ENCODE measurements at regions not wholly inside any gene's neighbourhood (a gene's known extent, or its start where the extent isn't known, plus 50 kb on each side); places are given as distances from the start of the nearest gene placed in this dataset.

- peak; percentile 6 for DNase-seq (ENCODE audit: low read depth)
These were observed 457.7 kb upstream of the SYT1 start for GRCh38 chr12:78406828-78407227.

- no peak for DNase-seq (ENCODE audit: low read depth)
These were observed 456.9 kb upstream of the SYT1 start for GRCh38 chr12:78407722-78408121.

- no peak for DNase-seq (ENCODE audit: low read depth)
These were observed 450.5 kb upstream of the SYT1 start for GRCh38 chr12:78414071-78414470.

DNA sequence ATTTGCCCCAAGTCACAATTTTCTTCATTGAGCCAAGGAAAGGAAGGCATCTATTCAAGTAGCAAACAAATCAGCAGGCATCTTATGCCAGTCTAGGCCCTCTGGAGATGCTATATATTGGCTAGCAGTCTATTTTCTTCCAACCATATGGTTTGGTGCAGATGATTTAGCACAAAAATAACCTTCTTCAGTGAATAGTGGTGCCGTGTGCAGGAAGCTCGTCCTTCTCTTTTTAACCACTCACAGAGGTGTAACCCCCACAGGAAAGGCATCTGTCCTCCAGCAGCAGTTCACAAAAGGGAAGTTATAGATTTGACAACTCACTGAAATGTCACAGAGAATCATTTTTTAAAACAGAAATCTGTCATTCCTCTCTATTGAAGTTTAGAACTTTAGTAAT, 445.7 kb upstream of the SYT1 start:
- no peak for DNase-seq (ENCODE audit: low read depth)

GRCh38 chr12:78419513-78419912, 445.1 kb upstream of the SYT1 start:
- DNase-seq (ENCODE audit: low read depth), result no peak

DNA sequence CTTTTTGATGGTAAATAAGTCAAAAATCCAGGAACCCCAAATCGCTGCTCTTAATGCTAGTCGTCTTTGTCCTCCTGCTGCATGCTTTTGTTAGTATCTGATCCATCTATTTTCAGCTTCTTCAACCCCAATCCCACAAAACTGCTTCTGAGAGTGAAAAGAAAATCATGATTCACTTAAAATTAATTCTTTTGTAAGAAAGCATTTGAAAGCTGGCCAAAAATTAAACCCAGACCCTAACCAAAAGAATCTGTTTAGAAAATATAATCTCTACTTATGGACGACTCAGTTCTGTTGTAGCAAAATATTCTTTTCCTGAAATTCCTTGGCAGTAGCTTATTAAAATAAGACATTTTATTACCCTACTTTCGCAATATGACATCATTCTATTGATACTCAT, 443.6 kb upstream of the SYT1 start:
- DNase-seq (ENCODE audit: low read depth), result no peak

GRCh38 chr12:78430551-78430950, 434.0 kb upstream of the SYT1 start:
- no peak for DNase-seq (ENCODE audit: low read depth)

DNA sequence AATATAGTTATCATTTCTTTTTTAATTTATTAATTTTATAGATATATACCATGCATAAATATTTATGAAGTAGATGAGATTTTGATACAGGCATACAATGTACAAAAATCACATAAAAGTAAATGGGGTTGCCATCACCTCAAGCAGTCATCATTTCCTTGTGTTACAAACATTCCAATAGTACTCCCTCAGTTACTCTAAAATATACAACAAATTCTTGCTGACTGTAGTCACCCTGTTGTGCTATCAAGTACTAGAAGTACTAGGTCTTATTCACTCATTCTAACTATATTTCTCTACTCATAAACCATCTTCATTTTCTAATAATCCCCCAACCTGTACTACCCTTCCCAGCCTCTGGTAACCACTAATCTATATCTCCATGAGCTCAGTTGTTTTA, 432.6 kb upstream of the SYT1 start:
- DNase-seq (ENCODE audit: low read depth), result no peak

DNA sequence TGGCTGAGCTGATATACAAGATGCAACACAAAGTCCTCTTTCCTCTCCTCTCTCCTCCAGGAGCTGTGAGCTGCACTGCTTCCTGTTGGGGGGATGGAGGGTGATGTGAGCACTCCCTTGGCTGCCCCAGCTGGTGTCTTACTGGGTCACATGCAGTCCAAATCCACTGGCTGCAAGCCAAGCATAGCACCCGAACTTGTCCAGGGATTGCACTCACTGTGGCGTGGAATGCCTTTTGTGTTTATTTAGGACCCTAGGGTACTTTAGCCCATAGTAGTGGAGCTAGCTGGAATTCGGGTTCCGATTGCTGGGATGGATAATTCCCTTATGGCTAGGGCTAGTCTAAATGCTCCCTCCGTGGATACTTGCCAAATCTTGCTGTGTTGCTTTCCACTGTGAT, 424.9 kb upstream of the SYT1 start:
- DNase-seq (ENCODE audit: low read depth), result peak; percentile 1

DNA sequence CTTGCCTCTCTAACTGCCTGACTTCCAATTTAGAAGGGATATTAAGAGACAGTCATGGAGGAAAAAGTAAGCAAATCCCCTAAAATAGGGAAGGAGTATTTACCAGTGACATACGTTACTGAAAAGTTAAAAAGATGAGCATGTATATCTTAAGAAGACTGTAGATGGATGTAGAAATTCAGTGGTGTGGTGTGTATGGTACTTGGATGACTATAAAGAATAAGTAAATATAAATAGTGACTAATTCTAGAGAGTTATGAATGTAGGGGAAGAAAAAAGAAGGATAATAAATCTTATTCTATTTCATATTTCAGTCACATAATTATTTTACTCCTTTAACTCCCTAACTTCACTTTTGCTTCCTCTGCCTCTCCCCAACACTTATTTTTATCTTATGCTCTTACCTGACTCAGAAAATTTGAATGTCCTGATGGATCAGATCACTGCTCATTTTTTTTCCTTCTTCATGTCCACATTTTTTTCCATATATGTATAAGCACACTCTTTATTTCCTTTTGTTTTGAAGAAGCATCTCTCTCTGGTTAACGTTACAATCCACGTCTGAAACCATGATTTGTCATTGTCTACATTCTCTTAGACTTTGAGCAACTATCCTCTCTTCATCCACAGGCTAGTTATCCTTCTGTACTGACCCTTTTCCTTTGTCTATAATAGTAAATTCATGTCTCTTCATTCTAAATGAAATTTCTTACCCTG, 422.7 kb upstream of the SYT1 start:
- DNase-seq (ENCODE audit: low read depth), result no peak

DNA sequence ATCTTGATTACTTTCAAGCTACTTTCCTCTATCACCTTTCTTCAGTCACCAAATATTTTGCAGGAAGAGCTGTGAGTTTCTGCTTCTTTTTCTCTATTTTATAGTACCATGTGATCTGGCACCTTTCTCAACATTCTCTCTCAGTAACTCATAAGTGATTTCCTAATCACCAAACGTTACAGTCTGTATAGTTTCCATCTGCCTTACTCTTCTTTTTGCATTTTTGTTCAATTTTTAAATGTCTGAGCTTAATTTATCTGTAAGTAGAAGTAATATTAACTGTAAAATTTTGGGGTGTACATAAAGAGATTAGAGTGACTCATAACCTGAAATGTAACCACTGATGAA, 422.1 kb upstream of the SYT1 start:
- DNase-seq (ENCODE audit: low read depth), result peak; percentile 2

DNA sequence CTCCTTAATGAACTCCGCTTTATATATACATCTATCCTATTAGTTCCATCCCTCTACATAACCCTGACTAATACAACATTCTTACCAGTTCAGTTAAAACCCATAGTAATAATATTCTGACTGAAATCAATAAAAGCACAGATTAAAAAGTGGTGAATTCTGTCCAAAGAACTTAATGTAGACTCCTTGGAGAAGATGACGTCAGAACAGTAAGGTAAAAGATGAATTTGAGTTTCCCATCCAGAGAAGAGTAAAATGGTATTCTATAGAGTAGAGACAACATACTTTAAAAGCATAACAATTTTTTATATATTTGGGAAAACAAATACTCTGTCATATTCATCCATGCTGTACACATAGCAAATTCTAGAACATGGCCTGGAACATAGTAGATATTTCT, 418.0 kb upstream of the SYT1 start:
- no peak for DNase-seq (ENCODE audit: low read depth)

- DNase-seq (ENCODE audit: low read depth), result no peak
These were observed 417.2 kb upstream of the SYT1 start for GRCh38 chr12:78447373-78447772.

GRCh38 chr12:78448692-78449091, 415.9 kb upstream of the SYT1 start:
- no peak for DNase-seq (ENCODE audit: low read depth)

DNA sequence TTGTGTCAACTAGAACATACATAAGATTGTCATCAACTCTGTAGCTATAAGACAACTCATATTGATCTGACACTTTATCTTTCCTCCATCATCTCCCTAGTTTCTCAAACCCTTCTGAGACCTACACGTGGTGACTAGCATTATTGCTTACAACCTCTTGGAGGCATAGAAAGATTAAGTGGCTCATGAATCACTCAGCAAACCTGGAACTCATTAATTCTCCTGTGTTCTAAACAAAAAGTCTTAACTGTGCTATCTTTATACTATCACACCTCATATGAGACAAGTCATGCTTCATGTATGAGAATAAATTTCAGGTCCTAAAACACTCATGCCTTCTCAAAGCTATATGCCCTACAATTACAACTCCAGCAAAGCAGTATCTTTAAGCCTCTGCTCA, 408.6 kb upstream of the SYT1 start:
- DNase-seq (ENCODE audit: low read depth), result no peak

DNA sequence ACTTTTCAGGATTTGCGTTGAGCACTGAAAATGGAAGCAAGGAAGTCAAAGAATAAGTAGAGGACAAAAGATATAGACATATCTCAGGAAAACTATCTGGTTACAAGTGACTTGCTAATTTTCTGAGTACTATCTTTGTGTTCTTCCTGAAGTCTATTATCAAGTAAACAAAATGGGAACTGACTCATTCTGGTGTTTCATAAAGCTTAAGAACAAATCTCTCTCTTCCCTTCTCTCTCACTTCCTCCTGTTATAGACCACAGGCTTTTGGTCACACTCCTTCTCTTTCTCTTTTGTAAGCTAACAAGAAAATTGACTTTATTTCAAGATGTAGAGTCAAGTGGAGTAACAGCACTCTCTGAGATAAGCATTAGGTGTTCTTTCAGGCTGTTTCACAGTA, 406.6 kb upstream of the SYT1 start:
- no peak for DNase-seq (ENCODE audit: low read depth)

GRCh38 chr12:78470354-78471195, 394.0 kb upstream of the SYT1 start:
- peak; percentile 50 for DNase-seq (ENCODE audit: low read depth)

GRCh38 chr12:78473136-78473535, 391.4 kb upstream of the SYT1 start:
- DNase-seq (ENCODE audit: low read depth), result peak; percentile 3

GRCh38 chr12:78473561-78473960, 391.0 kb upstream of the SYT1 start:
- no peak for DNase-seq (ENCODE audit: low read depth)

DNA sequence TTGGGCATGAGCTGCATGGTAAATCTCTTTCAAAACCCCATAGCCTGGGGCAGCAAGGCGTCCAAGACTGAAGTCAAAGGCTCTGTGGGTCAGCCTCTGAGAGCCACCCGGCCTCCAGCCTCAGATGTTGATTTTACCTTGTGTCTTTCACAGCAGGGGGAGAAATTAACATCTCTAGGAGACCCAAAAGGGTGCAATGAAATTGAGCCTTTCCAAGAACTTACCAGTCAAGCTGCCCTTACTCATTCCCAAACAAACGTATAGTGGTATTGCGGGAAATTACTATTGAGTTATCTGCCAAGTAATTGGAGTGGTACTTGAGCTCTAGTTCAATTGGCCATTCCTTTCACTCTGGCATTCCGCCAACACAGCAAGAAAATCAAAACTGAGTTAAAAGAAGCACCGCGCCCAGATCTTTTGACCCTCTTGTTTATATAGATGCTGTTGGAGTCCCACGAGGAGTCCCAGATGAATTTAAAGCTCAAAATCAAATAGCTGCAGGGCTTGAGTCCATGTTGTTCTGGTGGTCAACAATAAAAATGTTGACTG, 380.7 kb upstream of the SYT1 start:
- DNase-seq (ENCODE audit: low read depth), result no peak

GRCh38 chr12:78489990-78490389, 374.6 kb upstream of the SYT1 start:
- no peak for DNase-seq (ENCODE audit: low read depth)

- DNase-seq (ENCODE audit: low read depth), result no peak
These were observed 373.7 kb upstream of the SYT1 start for GRCh38 chr12:78490861-78491260.

GRCh38 chr12:78494911-78495310, 369.7 kb upstream of the SYT1 start:
- DNase-seq (ENCODE audit: low read depth), result no peak
